ENCODE measurements at regions not wholly inside any gene's neighbourhood (a gene's known extent, or its start where the extent isn't known, plus 50 kb on each side); places are given as distances from the start of the nearest gene placed in this dataset.

- TF ChIP-seq POLR2A (IDR thresholded peaks at IDR 0.05; ENCODE audit: low read length) (no peak), GATA1 (IDR thresholded peaks at IDR 0.05; ENCODE audit: low read depth, low read length) (no peak)
Measured at GRCh38 chr13:34307607-34308006, 489.7 kb downstream of the RFC3 start.

Measured in erythroblast (primary cell).